ENCODE measurements at regions not wholly inside any gene's neighbourhood (a gene's known extent, or its start where the extent isn't known, plus 50 kb on each side); places are given as distances from the start of the nearest gene placed in this dataset.

DNA sequence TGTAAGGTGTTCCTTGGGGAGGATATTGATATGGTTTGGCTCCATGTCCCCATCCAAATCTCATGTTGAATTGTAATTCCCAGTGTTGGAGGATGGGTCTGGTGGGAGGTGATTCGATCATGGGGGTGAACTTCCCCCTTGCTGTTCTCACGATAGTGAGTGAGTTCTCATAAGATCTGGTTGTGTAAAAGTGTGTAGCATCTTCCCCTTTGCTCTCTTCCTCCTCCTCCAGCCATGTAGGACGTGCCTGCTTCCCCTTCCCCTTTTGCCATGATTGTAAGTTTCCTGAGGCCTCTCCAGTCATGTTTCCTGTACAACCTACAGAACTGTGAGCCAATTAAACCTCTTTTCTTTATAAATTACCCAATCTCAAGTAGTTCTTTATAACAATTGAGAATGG is 458.7 kb downstream of the LPIN1 start:
- no peak for DNase-seq (ENCODE audit: low read depth)

DNA sequence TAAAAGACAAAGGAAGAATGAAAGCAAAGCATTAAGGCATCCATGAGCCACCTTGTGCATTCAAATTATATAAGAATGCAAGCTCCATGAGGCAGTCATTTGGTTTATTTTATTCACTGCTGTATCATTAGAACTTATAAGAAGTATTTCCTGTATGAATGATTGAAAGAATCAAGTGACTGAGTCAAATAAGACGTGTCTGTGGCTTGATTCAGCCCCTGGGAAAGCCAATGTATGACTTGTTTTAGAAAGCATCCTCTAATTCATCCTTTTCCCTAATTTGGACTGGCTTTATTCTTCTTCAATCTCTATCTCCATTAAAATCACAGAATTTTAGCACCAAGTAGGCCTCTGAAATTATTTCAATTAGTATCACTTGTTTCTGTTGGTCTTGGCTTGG is 461.1 kb downstream of the LPIN1 start:
- DNase-seq (ENCODE audit: low read depth), result no peak

DNA sequence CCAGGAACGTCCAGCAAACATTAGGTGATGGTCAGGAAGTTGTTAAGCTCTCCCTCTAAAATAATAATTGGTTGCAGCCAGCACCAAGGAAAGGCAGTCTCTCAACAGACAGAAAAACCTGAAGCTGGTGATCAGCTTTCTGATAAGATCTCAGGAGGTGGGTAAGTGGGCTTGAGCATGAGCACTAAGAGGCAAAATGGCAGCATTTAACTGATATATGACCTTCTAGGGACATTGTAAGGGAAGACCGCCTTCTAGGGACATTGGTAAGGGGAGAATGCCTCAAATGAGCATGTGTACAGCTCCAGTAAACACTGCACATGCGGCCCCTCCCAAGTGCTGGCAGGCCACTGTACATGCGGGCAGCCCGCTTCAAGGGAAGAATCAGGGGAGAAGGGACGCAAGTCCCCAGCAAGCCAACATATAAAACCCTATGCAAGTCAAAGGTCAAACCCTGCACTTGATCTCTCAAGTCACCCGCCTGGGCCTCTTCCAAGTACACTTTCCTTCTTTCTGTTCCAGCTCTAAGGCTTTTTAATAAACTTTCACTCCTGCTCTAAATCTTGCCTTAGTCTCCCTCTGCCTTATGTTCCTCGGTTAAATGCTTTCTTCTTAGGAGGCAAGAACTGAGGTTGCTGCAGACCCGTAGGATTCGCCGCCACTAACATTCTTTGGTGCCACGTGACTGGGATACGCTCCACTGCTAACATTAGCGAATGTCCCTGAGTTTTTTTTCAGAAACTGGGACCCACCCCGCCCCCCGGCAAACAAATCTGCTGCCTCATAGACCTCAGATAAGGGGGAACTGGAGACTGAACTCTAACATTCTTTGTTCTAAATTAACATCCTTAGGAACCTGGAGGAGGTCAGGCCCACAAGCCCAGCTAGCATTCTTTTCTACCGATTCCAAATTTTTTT is 463.8 kb downstream of the LPIN1 start:
- no peak for DNase-seq (ENCODE audit: low read depth)

DNA sequence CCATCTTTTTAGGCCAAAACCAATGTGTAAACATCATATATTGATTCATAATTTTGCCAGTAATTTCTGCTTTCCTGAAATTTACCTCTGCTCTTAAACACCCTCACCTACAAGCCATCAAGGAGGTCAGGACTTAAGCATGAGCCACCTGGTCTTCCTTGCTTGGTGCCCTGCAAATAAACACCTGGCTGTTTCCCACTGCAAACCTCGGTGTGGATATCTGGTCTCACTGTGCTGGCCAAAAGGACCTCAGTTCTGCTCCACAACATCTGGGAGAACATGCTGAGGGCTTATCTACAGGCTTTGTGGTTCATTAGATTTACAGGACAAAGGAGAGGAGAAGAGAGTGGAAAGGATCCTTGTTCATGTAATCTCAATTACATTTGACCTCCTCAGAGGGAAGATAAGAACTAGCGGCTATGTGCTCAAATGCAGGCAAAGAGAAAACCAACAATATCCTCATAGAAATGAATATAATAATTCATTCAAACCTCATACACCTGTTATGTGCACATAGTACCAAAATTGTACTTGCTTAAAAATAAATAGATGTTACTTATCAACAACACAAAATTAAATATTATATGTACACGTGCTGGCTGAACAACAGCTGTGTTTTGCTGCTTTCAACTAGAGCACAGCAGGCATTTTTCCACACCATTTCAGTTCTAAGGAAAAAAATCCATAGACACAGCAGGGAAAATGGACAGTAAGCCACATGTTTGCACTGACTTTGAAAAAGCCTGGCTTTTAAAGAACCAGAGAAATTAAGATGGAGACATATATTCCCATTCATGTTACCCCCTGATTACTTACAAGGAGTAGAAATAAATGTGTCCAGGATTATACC is 465.1 kb downstream of the LPIN1 start:
- DNase-seq (ENCODE audit: low read depth), result no peak

DNA sequence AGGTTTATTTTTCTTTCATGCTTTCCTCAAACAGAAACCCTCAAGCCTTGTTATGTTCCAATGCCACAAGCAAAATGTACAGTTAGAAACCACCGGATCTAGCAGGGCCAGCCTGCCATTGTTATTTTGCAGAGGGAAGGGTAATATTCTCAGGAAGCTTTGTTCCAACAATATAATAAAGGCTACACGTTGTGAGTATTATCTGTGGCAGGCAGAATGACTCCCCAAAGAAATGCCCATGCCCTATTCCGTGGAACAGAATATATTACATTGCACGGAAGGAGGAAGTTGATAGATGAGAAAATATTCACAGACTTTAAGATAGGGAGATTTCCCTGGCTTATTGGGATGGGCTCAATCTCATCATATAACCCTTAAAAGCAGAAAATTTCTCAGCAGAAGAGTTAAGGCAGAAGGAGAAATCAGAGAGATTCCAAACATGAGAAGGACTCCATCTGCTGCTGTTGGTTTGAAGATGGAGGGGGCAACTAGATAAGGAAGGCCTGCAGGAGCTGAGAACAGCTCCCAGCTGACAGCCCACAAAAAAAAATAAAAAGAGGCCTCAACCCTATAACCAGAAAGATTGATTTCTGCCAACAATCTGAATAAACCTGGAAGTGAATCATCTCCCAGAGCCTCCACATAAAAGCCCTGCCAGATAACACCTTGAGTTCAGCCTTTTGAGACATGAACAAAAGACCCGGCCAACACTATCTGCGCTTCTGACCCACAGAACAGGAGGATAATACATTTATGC is 466.6 kb downstream of the LPIN1 start:
- DNase-seq (ENCODE audit: low read depth), result peak; percentile 4

DNA sequence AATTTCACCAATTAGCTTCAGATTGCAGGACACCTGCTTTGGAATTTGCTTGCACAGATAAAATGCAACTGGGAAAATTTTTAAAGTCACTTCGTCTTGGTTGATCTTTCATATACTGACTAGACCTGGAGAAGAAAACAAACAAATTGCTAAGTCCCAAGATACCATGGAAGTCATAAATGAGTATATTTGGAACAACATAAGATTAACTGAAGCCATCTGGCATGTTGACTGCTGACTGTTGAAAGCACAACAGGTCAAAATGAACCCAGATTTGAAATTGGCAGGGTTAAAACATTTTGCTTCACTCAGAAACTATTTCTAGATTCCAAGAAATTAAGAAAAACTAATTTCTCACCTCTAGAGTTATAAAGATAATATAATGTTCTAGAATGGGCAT is 470.7 kb downstream of the LPIN1 start:
- no peak for DNase-seq (ENCODE audit: low read depth)

DNA sequence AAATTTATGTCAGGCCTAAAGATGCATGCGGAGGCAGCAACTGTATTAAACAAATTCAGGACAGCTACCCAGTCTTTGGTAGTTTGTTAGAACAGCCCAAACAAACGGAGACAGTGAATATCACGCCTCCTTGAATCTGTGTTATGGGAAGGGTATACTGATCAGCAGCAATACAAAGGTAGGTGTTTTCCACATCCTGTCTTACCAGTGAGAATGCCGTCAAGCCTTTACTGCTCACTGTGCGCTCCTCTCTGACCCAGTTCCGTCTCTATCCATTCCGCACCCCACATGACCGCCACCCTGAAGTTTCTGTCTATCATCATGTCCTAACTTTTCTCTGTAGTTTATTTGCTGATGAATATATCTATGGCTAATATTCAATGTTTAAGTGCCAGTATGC is 473.3 kb downstream of the LPIN1 start:
- DNase-seq (ENCODE audit: low read depth), result no peak

DNA sequence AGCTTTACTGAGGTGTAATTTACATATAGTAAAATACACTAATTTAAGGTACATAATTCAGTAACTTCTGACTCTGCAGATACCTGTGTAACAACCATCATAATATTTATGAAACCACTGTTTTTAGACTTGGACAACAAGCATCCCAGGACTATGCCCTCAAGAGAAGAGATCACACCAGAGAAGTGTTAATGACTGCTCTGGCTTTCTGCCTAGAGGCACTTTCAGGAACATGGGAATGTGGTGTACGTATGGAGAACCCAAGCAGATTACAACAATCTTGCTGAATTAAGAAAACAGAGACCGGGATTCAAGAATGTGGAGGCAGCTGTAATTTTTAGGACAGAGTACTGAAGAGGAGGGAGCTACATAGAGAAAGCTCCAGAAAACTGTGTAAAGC is 475.2 kb downstream of the LPIN1 start:
- no peak for DNase-seq (ENCODE audit: low read depth)

DNA sequence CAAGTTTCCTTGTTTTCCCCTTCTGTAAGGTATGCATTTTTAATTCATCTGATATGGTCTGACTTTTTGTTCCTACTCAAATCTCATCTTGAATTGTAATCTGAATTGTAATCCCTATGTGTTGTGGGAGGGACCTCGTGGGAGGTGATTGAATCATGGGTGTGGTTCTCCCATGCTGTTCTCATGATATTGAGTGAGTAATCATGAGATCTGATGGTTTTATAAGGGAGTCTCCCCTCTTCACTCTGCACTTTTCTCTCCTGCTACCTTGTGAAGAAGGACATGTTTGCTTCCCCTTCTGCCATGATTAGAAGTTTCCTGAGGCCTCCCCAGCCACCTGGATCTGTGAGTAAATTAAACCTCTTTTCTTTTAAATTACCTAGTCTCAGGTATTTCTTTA is 476.1 kb downstream of the LPIN1 start:
- no peak for DNase-seq (ENCODE audit: low read depth)

DNA sequence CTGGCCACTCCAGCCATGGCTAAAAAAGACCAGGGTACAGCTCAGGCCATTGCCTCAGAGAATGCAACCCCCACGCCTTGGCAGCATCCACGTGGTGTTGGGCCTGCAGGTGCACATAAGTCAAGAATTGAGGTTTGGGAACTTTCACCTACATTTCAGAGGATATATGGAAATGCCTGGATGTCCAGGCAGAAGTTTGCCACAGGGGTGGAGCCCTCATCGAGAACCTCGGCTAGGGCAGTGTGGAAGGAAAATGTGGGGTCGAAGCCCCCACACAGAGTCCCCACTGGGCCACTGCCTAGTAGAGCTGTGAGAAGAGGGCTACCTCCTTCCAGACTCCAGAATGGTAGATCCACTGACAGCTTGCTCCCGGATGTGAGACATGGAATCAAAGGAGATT is 477.3 kb downstream of the LPIN1 start:
- DNase-seq (ENCODE audit: low read depth), result no peak

DNA sequence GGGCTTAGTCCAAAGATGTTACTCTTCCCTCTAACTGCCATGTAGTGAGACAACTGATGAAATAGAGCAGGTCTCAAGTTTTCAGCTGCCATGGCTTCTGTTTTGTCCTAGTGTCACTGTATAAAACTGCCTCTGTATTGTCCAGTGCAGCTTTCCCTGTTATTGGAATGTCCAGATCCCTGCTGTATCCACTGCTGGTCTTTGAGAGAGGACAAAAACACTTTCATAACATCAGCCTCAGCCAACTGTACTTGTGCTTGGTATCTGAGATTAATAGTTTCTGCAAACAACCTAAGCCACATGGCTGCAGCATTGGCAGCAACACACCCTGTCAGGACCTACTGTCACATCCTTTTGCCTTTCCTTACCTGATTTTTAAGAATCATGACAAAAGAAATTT is 480.2 kb downstream of the LPIN1 start:
- no peak for DNase-seq (ENCODE audit: low read depth)

DNA sequence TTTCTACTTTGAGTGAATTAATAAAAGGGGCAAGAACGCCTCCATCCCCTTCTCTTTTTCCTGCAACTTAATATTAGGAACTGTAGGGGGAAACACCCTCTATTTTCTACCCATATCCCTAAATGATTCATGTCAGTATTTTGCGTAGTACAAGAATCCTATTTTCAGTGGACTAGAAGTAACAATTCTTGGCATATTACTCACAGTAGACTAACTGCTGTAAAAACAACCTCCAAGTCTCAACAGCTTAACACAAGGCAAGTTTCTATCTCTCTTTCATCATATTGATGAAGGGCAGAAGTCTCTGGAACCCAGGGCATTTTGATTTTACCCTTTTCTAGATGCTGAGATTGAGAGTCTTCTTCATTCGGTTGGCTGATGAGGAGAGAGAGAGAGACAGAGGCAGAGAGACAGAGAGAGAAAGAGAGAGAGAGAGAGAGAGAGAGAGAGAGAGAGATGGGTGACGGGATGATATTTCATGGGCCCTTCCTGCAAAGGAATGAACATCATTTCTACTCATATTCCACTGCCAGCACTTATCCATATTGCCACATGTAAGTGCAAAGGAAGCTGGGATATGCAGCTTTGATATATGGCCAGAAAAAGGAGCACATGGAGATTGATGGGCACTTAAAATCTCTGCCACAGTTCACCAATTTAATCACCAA is 481.6 kb downstream of the LPIN1 start:
- DNase-seq (ENCODE audit: low read depth), result no peak

DNA sequence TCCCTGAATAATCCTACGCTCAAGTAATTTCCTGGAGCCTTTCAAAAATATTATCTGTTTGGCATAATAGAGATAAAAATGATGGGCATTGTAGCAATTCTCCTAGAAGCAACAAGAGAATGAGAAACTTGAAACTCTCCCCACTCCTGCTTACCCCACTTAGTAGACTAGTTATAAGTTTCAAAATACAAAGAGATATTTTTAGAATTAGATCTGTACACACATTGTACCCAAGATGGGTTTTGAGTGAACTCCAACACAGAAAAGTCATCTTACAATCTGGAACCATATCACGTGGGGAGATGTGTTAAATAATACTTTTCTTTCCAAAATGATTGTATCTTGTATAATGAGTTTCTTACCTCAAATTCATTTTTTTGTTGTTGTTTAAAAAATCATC is 484.9 kb downstream of the LPIN1 start:
- no peak for DNase-seq (ENCODE audit: low read depth)

DNA sequence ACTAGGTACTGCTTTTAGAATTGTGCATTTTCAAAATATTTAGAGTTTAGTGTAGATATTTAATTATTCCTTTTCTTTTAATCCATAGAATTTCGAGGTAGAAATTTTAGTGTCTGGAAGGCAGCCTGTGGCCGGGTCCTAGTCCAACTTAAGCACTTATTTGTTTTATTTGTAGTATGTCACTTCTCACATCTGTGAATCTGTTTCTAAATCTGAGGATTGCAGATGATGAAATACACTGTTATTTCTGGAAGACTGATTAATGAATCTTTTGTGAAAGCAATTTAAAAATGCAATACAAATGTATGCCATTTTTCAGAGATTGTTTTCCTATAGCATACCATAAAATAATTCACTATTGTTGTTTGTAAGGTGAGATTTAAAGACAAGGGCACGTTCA is 483.9 kb upstream of the TRIB2 start:
- DNase-seq (ENCODE audit: low read depth), result no peak

DNA sequence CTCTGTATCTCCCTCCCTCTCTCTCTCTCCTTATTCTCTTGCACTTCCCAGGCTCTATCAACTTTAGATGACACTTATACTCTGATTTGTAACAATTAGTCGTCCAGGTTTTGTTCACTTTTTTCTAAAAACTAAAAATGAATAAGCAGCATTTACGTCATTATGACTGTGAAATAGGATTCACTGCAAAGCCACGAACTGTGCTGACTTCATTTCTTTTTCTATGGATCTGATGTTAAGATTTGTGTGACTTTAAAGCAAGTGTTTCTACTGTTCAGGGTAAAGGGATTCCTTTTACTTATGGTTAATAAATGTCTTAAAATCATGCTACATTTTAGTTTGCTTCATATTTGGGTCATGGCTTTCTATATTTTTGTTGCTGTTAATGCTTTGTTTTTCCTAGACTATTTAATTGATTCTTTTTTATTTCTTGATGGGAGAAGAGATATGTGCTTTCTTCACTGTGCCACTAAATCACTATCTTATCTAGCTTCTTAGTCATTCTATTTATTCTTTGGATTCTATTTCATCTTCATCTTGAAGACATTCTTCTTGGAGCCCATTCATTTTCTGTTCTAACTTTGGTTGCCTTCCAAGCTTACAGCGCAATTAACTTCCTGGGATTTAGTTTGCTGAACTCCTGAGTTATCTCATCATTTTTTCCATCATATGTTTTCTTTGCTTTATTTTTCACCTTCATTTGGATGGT is 480.4 kb upstream of the TRIB2 start:
- peak; percentile 7 for DNase-seq (ENCODE audit: low read depth)

DNA sequence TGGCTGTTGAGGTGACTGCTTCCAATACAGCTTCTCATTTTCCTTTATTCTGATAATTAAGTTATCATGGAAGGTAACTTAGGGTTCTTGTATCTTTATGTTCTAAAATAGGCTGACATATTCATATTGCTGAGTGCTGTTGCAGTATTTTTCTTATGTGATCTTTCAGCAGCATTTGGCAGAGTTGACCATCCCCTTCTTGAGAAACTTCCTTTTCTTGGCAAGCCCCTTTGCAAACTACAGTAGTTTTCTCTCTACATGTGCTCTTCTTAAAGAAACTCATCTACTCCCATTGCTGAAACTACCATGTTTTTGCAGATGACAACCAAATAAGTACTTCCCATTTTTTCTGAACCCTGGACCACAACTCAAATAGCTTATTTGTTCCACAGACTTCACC is 476.5 kb upstream of the TRIB2 start:
- DNase-seq (ENCODE audit: low read depth), result no peak

DNA sequence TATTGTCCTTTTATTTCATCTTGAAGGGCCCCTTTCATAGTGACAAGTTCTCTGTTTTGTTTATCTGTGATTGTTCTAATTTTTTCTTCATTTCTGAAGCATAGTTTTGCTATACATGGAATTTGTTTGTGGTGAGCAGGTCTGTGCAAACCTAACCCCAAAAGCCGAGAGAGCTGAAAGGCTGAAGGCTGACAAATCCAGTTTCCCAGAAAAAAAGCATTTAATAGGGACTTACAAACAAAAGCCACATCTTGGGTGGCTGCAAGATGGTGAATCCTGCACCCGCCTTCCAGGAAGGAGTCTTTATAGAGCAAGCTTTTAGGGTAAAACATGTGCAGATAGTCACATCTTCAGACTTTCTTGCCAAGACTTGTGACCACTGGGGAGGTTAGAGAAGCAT is 473.4 kb upstream of the TRIB2 start:
- DNase-seq (ENCODE audit: low read depth), result no peak

DNA sequence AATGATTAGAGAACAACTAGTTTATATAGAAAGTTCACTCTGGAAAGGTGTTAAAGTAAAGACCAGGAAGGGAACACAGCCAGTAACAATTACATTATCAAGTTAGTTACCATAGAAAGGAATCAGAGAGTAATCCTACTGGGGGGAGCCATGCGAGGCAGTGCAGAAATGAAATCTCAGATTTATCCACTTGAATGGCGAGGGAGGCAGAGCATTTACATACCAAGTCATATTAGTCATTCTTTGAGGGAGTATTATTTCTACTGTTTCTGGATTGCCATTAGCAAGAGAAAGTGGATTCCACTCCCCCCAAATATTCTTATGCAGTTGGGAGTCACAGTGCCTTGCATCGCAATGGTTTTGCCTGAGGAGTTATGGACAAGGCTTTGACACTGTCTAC is 472.7 kb upstream of the TRIB2 start:
- peak; percentile 11 for DNase-seq (ENCODE audit: low read depth)

DNA sequence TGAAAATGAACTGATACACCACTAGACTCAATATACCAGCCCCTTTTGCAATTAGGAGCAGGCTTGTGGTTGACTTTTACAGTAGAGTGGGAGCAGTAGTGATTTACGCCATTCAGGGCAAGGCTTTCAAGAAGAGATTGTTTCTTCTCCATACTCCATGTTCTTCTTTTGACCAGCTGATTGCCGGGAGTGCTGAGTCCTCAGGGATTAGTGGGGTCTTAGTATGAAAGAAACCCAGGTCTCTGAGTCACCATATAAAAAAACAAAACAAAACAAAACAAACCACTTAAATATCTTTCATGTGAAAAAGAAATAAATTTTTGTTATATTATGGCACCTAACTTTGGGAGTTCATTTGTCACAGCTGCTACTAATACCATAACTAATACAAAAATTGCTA is 465.6 kb upstream of the TRIB2 start:
- peak; percentile 4 for DNase-seq (ENCODE audit: low read depth)

DNA sequence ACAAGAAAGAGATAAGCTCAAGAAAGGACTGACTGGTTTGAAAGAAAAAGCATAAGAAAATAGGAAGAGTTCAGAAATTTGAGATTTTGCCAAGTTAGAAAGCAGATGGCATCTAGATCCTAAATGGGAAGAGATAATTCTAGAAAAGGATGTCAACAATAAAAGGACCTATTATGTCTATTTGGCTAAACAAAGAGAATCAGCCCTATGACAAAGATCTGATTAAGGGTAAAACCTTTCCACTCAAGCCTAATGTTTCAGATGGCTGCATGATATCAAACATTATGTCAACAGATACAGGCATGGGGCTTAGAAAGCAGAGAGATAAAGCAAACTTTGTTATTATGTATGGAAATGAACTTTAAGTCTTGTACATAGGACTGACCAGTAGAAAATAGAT is 465.0 kb upstream of the TRIB2 start:
- DNase-seq (ENCODE audit: low read depth), result no peak

DNA sequence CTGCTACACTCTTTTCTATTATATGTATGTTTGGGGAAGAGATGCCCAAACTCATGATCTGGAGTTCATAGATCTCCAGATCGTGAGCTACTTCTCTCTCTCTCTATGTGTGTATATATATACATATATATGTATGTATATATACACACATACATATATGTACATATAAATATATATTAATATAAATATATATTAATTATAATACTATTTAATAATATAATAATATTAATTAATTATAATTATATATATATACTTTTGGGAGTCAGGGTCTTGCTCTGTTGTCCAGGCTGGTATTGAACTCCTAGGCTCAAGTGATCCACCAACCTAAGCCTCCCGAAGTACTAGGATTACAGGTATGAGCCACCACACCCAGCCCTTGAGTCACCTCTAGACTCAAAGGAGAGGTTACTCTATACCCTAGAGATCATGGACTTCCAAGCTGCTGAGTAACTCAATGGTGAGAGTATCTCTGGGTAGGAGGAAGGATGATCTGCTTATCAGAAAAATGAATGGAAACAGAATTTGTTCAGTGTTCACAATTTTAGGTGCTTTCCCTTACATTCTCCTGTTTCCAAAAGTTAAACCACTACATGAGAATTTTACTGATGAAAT is 463.5 kb upstream of the TRIB2 start:
- DNase-seq (ENCODE audit: low read depth), result no peak
